Tibial nerve (tissue), 3 donors: ENCODE measurements at regions not wholly inside any gene's neighbourhood (a gene's known extent, or its start where the extent isn't known, plus 50 kb on each side); places are given as distances from the start of the nearest gene placed in this dataset.

ENCODE experiments used
- CTCF ChIP-seq, 5 experiments: fragments of 200-600 bp in 3 of 5; fragments of 450-650 bp in 2 of 5; sonication (generic) in 3 of 5; IDR thresholded peaks; one replicate each; pipeline ENCODE4 v1.5.1; 2016 to 2019; ENCODE audit warnings: antibody characterized with exemption in 5 of 5, mild to moderate bottlenecking in 3 of 5, moderate library complexity in 2 of 5
- POLR2A ChIP-seq, 2 donors: fragments of 450-650 bp; IDR thresholded peaks; one replicate each; pipeline ENCODE4 v1.6.1; 2017; ENCODE audit warnings: antibody characterized with exemption in 2 of 2, mild to moderate bottlenecking in 2 of 2, moderate library complexity in 2 of 2

- no peak for TF ChIP-seq CTCF (IDR thresholded peaks at IDR 0.05)
- no peak for TF ChIP-seq POLR2A (IDR thresholded peaks at IDR 0.05)
Measured at GRCh38 chr1:112783059-112783458, 67.9 kb upstream of the PPM1J start.
